SIG-M5 (cell line): ENCODE measurements at regions not wholly inside any gene's neighbourhood (a gene's known extent, or its start where the extent isn't known, plus 50 kb on each side); places are given as distances from the start of the nearest gene placed in this dataset.

ENCODE experiments used
- DNase-seq: peaks from one replicate; lab custom pipeline; 2025; lab: John Stamatoyannopoulos, UW

GRCh38 chr6:170212956-170213636 lies 77.8 kb downstream of the DLL1 start:
- no peak for DNase-seq

GRCh38 chr6:170212051-170212756 lies 78.7 kb downstream of the DLL1 start:
- no peak for DNase-seq

- DNase-seq, result no peak
Measured at GRCh38 chr6:170211404-170212025, 79.4 kb downstream of the DLL1 start.

- no peak for DNase-seq
Measured at GRCh38 chr6:170210651-170211403, 80.1 kb downstream of the DLL1 start.

- DNase-seq, result no peak
Measured at GRCh38 chr6:170210026-170210390, 80.9 kb downstream of the DLL1 start.

GRCh38 chr6:170209354-170210025 lies 81.4 kb downstream of the DLL1 start:
- no peak for DNase-seq

- no peak for DNase-seq
Measured at GRCh38 chr6:170208651-170209353, 82.1 kb downstream of the DLL1 start.

- DNase-seq, result no peak
Measured at GRCh38 chr6:170208182-170208601, 82.7 kb downstream of the DLL1 start.

- DNase-seq, result no peak
Measured at GRCh38 chr6:170207586-170208181, 83.2 kb downstream of the DLL1 start.

- no peak for DNase-seq
Measured at GRCh38 chr6:170206851-170207431, 83.9 kb downstream of the DLL1 start.

- no peak for DNase-seq
Measured at GRCh38 chr6:170206317-170206621, 84.6 kb downstream of the DLL1 start.

- DNase-seq, result no peak
Measured at GRCh38 chr6:170205534-170206316, 85.2 kb downstream of the DLL1 start.

- DNase-seq, result no peak
Measured at GRCh38 chr6:170205126-170205525, 85.8 kb downstream of the DLL1 start.

- DNase-seq, result no peak
Measured at GRCh38 chr6:170203212-170203611, 87.7 kb downstream of the DLL1 start.

GRCh38 chr6:170202416-170203135 lies 88.3 kb downstream of the DLL1 start:
- no peak for DNase-seq

- DNase-seq, result no peak
Measured at GRCh38 chr6:170201361-170201760, 89.5 kb downstream of the DLL1 start.

GRCh38 chr6:170200458-170200891 lies 90.4 kb downstream of the DLL1 start:
- no peak for DNase-seq

- DNase-seq, result no peak
Measured at GRCh38 chr6:170199716-170200115, 91.2 kb downstream of the DLL1 start.

- no peak for DNase-seq
Measured at GRCh38 chr6:170198298-170198697, 92.6 kb downstream of the DLL1 start.
